Fibroblast of mammary gland (primary cell): ENCODE measurements at regions not wholly inside any gene's neighbourhood (a gene's known extent, or its start where the extent isn't known, plus 50 kb on each side); places are given as distances from the start of the nearest gene placed in this dataset.

Source experiments
- DNase-seq: peaks from one replicate; pipeline ENCODE4 v3.0.0-alpha.2; 2010; ENCODE audit warnings: low read depth
- H3K4me3 ChIP-seq: 2 replicates; pipeline ENCODE4 v1.5.1; 2011; ENCODE audit warnings: low read depth, mild to moderate bottlenecking, low read length, moderate library complexity; ENCODE audit not compliant: control insufficient read depth
- TF ChIP-seq, protein P1 (sequence below): conservative IDR thresholded peaks from 2 replicates; pipeline ENCODE4 v1.5.1; 2011; ENCODE audit warnings: low read depth, low read length, inconsistent platforms; ENCODE audit not compliant: control insufficient read depth, insufficient read depth

GRCh38 chr10:4576206-4576605 lies 249.8 kb upstream of the AKR1E2 start:
- TF ChIP-seq, protein P1, sequence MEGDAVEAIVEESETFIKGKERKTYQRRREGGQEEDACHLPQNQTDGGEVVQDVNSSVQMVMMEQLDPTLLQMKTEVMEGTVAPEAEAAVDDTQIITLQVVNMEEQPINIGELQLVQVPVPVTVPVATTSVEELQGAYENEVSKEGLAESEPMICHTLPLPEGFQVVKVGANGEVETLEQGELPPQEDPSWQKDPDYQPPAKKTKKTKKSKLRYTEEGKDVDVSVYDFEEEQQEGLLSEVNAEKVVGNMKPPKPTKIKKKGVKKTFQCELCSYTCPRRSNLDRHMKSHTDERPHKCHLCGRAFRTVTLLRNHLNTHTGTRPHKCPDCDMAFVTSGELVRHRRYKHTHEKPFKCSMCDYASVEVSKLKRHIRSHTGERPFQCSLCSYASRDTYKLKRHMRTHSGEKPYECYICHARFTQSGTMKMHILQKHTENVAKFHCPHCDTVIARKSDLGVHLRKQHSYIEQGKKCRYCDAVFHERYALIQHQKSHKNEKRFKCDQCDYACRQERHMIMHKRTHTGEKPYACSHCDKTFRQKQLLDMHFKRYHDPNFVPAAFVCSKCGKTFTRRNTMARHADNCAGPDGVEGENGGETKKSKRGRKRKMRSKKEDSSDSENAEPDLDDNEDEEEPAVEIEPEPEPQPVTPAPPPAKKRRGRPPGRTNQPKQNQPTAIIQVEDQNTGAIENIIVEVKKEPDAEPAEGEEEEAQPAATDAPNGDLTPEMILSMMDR, result no peak
- DNase-seq, result no peak

GRCh38 chr10:4569151-4569550 lies 256.9 kb upstream of the AKR1E2 start:
- TF ChIP-seq, protein P1, result no peak
- DNase-seq, result no peak

More at GRCh38 chr10:4576206-4576605, 249.8 kb upstream of the AKR1E2 start:
- H3K4me3 ChIP-seq, result no peak overlapping the region

DNA sequence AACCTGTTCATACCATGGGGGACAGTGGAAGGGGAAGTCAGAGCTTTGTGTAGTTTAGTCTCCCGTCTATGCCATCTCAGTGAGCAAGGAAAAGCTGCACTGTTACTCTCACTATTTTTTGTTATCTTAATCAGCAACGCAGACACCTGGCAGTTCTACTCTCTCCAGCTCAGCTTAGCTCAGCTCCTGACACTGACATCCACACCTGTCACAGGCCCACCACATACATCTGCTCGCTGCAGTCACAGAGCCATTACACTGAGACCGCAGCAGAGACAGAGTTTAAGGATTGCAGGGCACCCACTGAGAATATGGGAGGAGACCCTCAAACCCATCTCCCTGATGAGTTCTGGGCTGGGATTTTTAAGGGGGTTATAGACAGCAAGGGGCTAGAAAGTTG lies 257.3 kb upstream of the AKR1E2 start:
- no peak overlapping the region for H3K4me3 ChIP-seq
- TF ChIP-seq, protein P1, result no peak
- no peak for DNase-seq

More at GRCh38 chr10:4569151-4569550, 256.9 kb upstream of the AKR1E2 start:
- H3K4me3 ChIP-seq, result no peak overlapping the region

DNA sequence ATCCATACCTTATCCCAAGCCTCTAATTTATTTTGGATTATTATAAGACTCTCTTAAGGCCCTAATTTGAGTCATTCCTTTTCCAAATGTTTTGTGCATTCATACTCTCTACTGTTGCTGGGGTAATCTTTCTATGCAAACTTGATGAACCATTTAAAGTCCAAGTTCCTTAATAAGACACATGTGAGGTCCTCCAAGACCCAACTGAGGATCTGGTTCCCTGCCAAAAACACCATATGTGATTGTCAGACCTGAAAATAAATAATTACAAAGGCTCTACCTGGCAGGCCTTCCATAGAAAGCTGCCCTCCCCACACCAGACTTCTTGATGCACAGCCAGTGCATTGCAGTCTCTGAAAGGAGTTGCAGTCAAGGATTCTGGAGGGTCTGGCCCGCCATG lies 257.9 kb upstream of the AKR1E2 start:
- DNase-seq, result no peak

GRCh38 chr10:4567637-4568036 lies 258.4 kb upstream of the AKR1E2 start:
- no peak overlapping the region for H3K4me3 ChIP-seq
- TF ChIP-seq, protein P1, result no peak
- no peak for DNase-seq

More for the DNA sequence above, 257.9 kb upstream of the AKR1E2 start:
- H3K4me3 ChIP-seq, result no peak overlapping the region
- TF ChIP-seq, protein P1, result no peak

- TF ChIP-seq, protein P1, result no peak
Observed at GRCh38 chr10:4566011-4566410, 260.0 kb upstream of the AKR1E2 start.

GRCh38 chr10:4561296-4561695 lies 264.7 kb upstream of the AKR1E2 start:
- DNase-seq, result no peak
- H3K4me3 ChIP-seq, result no peak overlapping the region
- TF ChIP-seq, protein P1, result no peak

More at GRCh38 chr10:4566011-4566410, 260.0 kb upstream of the AKR1E2 start:
- DNase-seq, result no peak
- no peak overlapping the region for H3K4me3 ChIP-seq
